ENCODE measurements at regions not wholly inside any gene's neighbourhood (a gene's known extent, or its start where the extent isn't known, plus 50 kb on each side); places are given as distances from the start of the nearest gene placed in this dataset.

DNA sequence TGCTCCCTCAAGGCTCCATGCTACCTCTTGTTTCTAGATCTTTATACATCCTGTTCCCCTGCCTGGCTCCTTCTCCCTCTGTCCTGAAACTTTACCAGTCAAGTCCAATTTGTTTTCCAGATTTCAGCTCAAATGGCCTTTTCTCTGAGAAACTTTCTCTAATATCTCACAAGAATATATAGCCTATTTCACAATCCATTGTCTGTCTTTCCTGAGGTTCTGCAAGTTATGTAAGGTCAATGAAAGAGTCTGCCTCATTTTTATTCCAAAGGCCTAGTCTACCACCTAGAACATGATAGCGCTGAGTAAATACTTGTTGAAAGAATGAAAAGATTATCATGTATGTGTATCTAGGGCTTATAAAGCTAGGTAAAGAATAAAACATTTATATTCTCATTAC lies 348.8 kb downstream of the SPRY2 start:
- no peak for TF ChIP-seq YY1 (IDR thresholded peaks at IDR 0.05; ENCODE audit: insufficient read depth, insufficient read length)
- TF ChIP-seq ZNF274 (IDR thresholded peaks at IDR 0.05; ENCODE audit: low read depth, low read length) = no peak
